Progenitor cell of endocrine pancreas (in vitro differentiated cells): ENCODE measurements at regions not wholly inside any gene's neighbourhood (a gene's known extent, or its start where the extent isn't known, plus 50 kb on each side); places are given as distances from the start of the nearest gene placed in this dataset.

Experiments used
- DNase-seq: peaks from one replicate; pipeline ENCODE4 v3.0.0; 2021; ENCODE audit warnings: low spot score; ENCODE audit not compliant: unreplicated experiment
- H3K27ac Mint-ChIP-seq: 2 replicates; pipeline ENCODE4 v1.8.0; 2021; ENCODE audit warnings: mild to moderate bottlenecking, moderate library complexity, mixed read lengths
- H3K27me3 Mint-ChIP-seq: 2 replicates; pipeline ENCODE4 v1.8.0; 2021; ENCODE audit warnings: mixed read lengths
- H3K36me3 Mint-ChIP-seq: 2 replicates; pipeline ENCODE4 v1.8.0; 2022; ENCODE audit warnings: mixed read lengths; ENCODE audit not compliant: insufficient read depth
- H3K4me1 Mint-ChIP-seq: 2 replicates; pipeline ENCODE4 v1.8.0; 2021; ENCODE audit warnings: low read depth, mixed read lengths
- H3K4me3 Mint-ChIP-seq: 2 replicates; pipeline ENCODE4 v1.8.0; 2021; ENCODE audit warnings: low read depth, mild to moderate bottlenecking, moderate library complexity, mixed read lengths
- H3K9me3 Mint-ChIP-seq: 2 replicates; pipeline ENCODE4 v1.8.0; 2021; ENCODE audit warnings: low read depth, mixed read lengths
- CTCF ChIP-seq: fragments of 200-600 bp; sonication (generic); IDR thresholded peaks from one replicate; pipeline ENCODE4 v1.5.0; 2021; ENCODE audit warnings: antibody characterized with exemption, mild to moderate bottlenecking; ENCODE audit not compliant: unreplicated experiment

- Mint-ChIP-seq H3K27me3 (no peaks in the 10 kb centered on the region), H3K4me1 (peaks cover 5% of the 10 kb centered on the region), H3K9me3 (no peaks in the 10 kb centered on the region), H3K36me3 (no peaks in the 10 kb centered on the region), H3K27ac (no peak overlapping the region), H3K4me3 (no peak overlapping the region)
- no peak for TF ChIP-seq CTCF
- DNase-seq = no peak
Measured at GRCh38 chr13:72412481-72412880, 314.9 kb downstream of the MZT1 start.

- TF ChIP-seq CTCF = no peak
- Mint-ChIP-seq H3K27ac (no peak overlapping the region), H3K4me3 (no peak overlapping the region), H3K4me1 (peaks cover 11% of the 10 kb centered on the region), H3K36me3 (no peaks in the 10 kb centered on the region), H3K27me3 (no peaks in the 10 kb centered on the region), H3K9me3 (no peaks in the 10 kb centered on the region)
- no peak for DNase-seq
Measured at GRCh38 chr13:72405441-72405840, 322.0 kb downstream of the MZT1 start.

DNA sequence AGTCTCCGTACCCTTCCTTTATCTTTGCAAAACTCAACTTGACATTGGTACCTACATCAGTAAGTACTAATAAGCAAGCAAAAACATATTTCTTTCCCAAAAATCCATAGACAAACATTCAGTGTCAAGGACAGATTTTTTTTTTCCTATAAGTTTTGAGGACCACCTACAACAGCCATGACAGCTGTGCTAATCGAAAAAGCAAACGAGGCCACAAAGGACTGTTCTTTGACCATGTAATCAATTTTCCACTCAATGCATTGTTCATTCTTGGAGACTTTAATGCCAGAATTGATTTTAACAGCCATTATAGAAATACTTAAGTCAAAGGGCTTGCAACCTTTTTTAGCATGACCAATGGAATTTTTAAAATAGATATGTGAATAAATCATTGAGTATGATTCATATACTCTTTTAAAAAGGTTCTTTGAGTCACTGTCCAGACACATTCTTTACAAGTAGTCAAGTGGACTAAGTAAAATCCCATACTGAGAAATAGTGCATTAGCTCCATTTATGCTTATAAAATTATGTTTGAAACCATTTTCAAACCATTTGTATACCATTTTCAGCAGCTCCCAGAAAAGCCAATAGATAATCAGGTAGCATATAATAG, 323.9 kb downstream of the MZT1 start:
- Mint-ChIP-seq H3K27me3 (no peaks in the 10 kb centered on the region), H3K4me1 (peaks cover 11% of the 10 kb centered on the region), H3K27ac (no peak overlapping the region), H3K4me3 (no peak overlapping the region), H3K9me3 (no peaks in the 10 kb centered on the region), H3K36me3 (no peaks in the 10 kb centered on the region)
- no peak for DNase-seq
- TF ChIP-seq CTCF = no peak

DNA sequence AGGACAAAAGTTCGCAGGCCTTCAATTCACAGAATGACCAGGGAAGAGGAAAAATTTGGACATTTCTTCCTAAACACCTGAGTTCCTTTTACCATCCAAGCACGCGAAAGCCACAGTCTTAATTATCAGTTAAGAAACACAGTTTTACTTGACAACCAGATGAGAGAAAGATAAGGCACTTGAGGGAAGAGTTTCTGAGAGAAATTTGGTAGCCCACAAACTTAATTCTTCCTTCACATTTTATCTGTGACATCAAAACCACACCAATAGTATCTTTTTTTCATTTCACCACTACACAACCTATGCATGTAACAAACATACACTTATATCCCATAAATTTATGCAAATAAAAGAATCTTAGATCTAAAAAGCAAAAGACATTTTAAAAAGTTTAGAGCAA, 326.6 kb downstream of the MZT1 start:
- no peaks in the 10 kb centered on the region for H3K27me3 Mint-ChIP-seq
- H3K36me3 Mint-ChIP-seq = no peaks in the 10 kb centered on the region
- no peak overlapping the region for H3K27ac Mint-ChIP-seq
- H3K4me1 Mint-ChIP-seq = peaks cover 12% of the 10 kb centered on the region
- no peak for DNase-seq
- TF ChIP-seq CTCF = no peak
- no peaks in the 10 kb centered on the region for H3K9me3 Mint-ChIP-seq
- H3K4me3 Mint-ChIP-seq = no peak overlapping the region

DNA sequence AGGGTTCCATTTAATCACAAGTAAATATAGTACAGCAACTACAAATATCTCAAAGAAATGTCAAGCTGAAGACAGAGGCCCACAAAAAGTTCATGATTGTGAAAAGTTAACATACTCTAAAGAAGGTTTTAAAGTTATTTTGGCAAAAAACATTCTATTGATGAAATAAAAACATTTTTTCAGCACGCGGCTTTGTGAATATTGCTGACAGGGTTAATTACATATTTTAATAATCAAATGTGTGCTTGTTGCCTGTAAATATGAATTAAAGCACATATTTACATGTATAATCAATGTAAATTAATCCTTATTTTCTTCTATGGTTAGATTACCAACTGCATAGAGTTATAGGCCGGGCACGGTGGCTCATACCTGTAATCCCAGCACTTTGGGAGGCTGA, 328.1 kb downstream of the MZT1 start:
- peaks cover 12% of the 10 kb centered on the region for H3K4me1 Mint-ChIP-seq
- TF ChIP-seq CTCF = no peak
- DNase-seq = no peak
- no peaks in the 10 kb centered on the region for H3K9me3 Mint-ChIP-seq
- no peak overlapping the region for H3K27ac Mint-ChIP-seq
- no peaks in the 10 kb centered on the region for H3K36me3 Mint-ChIP-seq
- no peak overlapping the region for H3K4me3 Mint-ChIP-seq
- H3K27me3 Mint-ChIP-seq = no peaks in the 10 kb centered on the region
